ENCODE measurements at regions not wholly inside any gene's neighbourhood (a gene's known extent, or its start where the extent isn't known, plus 50 kb on each side); places are given as distances from the start of the nearest gene placed in this dataset.

GRCh38 chr1:221303623-221304022 lies 424.4 kb downstream of the HLX start:
- DNase-seq (ENCODE audit: low read depth): no peak

DNA sequence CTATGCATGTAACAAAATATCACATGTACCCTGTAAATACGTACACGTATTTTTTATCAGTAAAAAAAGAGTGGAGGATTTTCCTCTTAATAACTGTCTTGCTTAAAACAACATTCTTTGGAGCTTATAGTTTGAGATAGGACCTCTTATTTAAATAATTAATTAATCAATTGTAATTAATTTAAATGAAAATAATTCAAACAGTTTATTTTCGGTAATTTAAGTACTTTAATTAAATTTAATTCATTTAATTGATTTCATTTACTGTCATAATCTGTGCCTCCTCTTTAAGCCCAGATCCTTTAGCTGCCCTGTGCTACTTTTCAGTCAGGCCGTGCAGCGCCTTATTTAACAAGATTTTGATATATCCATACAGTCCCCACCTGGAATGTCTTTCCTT lies 427.0 kb downstream of the HLX start:
- no peak for DNase-seq (ENCODE audit: low read depth)

GRCh38 chr1:221308534-221309511 lies 429.6 kb downstream of the HLX start:
- DNase-seq (ENCODE audit: low read depth): no peak

DNA sequence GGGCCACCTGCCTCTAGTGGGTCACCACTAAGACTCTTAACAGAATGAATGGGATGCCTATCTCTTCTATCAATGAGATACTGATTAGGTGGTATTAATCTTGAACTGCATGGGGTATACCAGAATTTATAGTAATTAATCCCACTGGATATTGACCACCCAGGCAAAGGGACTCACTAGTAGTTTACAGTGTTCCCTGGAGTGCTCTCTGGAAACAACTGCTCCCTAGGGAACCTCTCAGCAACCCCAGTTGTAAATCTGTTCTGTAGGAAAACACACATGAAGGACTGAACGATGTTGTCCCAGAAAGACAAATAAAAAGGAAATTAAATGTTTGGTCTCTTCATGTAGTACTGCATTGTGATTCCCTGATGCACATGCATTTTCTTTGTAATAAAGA lies 430.5 kb downstream of the HLX start:
- DNase-seq (ENCODE audit: low read depth): no peak

GRCh38 chr1:221310180-221310579 lies 430.9 kb downstream of the HLX start:
- DNase-seq (ENCODE audit: low read depth): no peak

DNA sequence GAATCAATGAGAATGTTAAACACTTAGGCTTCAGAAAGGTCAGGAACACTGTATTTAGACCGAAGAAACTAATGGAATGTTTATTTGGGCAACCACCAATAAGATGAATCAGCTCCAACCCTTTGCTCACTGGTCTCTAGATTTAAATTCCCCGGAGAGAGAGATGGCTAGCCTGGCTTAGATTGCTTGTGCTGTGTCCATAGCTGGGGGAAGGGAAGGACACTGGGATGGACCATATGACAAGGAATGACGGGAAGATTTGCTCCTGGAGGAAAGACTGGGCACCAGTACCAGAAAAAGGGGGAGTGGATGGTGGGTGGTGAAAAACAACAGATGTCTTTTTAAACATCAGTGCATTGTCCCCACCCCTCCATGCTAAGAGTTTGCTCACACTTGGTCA lies 426.6 kb downstream of the DUSP10 start:
- DNase-seq (ENCODE audit: low read depth): peak; percentile 27

GRCh38 chr1:221316491-221317056 lies 425.3 kb downstream of the DUSP10 start:
- DNase-seq (ENCODE audit: low read depth): no peak

GRCh38 chr1:221317537-221317936 lies 424.4 kb downstream of the DUSP10 start:
- DNase-seq (ENCODE audit: low read depth): no peak

- DNase-seq (ENCODE audit: low read depth): no peak
Measured at GRCh38 chr1:221327954-221328353, 413.9 kb downstream of the DUSP10 start.

- no peak for DNase-seq (ENCODE audit: low read depth)
Measured at GRCh38 chr1:221328371-221328770, 413.5 kb downstream of the DUSP10 start.

DNA sequence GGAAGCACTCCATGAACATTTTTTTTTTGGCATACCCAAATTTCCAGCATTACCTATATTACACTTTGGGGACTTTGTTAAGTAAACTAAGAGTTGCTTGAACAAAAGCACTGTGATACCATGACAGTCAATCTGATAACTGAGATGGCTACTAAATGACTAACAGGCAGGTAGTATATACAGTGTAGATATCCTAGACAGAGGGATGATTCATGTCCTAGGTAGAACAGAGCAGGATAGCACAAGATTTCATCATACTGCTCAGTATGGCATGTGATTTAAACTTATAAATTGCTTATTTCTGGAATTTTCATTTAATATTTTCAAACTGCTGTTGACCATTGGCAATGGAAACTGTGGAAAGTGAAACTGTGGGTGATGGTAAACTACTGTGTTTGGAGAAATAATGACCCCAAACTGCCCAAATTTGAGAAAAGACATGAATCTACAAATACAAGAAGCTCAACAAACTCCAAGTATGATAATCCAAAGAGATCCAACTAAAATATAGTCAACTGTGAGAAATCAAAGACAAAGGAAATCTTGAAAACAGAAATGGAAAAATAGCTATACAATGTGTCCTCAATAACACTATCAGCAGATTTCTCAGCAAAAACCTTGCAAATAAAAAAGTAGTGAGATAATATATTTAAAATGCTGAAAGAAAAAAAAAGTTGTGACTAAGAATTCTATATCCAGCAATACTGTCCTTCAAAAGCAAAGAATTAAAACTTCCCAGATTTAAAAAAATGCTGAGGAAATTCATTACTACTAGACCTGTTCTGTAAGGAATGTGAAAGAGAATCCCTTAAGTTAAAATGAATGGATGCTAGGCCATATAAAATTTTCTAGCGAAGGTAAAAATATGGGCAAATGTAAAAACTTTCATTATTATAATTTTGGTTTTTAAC lies 410.4 kb downstream of the DUSP10 start:
- DNase-seq (ENCODE audit: low read depth): no peak

GRCh38 chr1:221334062-221334461 lies 407.8 kb downstream of the DUSP10 start:
- no peak for DNase-seq (ENCODE audit: low read depth)

DNA sequence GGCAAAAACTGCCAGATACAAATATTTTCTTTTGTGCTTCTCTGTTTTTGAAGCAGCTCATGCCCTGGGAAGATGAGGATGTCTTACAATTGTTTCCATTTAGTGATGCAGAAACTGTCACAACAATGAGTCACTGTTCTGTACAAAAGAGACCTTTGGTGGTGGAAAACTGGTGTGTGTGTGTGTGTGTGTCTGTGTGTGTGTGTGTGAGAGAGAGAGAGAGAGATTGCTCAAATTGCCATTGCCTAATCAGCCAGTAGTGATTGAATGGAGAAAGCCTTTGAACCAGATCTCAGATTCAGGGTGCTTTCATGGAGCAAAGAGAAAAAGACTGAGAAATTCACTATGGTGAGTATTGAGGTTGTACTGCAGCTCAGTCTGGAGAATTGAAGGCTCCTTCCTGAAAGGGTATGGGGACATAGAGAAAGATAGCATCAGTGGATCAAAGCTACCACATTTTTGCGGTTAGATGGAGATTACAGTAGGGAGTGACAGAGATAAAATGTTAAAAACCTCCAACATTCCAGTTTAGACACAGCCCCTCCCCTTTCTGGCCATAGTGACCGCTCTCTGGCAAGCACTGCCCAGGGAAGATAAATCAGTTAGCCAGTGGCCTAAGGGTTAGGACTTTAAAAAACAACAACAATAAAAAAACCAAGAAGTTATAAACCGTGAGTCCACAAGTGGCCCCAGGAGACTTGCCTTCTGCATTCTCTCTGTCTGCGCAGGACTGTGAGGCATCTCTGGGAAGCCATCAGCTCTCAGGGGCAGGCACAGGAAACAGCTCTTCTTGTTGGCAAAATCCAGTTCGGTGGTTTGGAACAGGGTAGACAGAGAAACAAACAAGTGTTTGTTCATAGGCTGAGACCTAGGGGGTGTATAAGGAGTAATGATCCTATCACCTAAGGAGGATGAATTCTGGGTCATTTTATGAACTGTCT lies 406.5 kb downstream of the DUSP10 start:
- peak; percentile 94 for DNase-seq (ENCODE audit: low read depth)

DNA sequence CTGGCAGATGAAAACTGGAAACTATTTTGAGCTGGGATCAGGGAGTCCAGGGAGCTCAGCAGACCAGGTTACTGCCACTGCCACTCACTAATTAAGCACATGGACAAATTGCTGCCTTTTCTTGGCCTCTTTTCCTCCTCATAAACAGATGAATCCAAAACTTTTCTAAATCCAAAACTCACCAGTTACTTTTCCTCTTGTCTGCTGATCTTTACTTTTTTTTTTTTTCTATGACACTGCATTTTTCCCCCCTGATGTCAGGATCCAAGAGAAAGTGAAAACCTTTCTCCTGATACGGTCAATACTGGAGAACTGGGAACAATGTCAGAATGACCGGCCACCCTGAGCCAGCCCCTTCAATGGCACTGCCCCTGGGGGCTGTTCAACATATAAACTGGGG lies 405.8 kb downstream of the DUSP10 start:
- no peak for DNase-seq (ENCODE audit: low read depth)

DNA sequence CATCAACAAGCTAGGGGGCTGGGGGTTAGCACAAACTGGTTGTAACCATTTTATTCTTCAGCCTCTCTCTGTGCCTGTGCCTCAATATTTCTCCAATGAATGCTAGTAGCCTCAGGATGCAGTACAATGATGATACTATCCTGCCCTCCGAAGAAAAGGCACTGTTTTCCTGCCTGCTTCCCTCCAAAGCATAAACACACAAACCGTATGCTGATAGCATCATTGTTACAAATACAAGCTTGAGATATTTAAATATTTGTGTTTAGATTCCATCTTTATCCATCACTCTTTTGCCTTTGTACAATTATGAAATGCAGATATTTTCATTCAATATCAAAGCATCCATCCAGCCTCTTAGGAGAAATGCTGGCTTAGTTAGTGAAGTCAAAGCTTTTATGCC lies 404.8 kb downstream of the DUSP10 start:
- DNase-seq (ENCODE audit: low read depth): no peak

- no peak for DNase-seq (ENCODE audit: low read depth)
Measured at GRCh38 chr1:221343136-221343535, 398.8 kb downstream of the DUSP10 start.

- DNase-seq (ENCODE audit: low read depth): no peak
Measured at GRCh38 chr1:221343607-221344006, 398.3 kb downstream of the DUSP10 start.

- DNase-seq (ENCODE audit: low read depth): no peak
Measured at GRCh38 chr1:221344693-221345092, 397.2 kb downstream of the DUSP10 start.

- no peak for DNase-seq (ENCODE audit: low read depth)
Measured at GRCh38 chr1:221347706-221348105, 394.2 kb downstream of the DUSP10 start.

- DNase-seq (ENCODE audit: low read depth): no peak
Measured at GRCh38 chr1:221350091-221350490, 391.8 kb downstream of the DUSP10 start.

DNA sequence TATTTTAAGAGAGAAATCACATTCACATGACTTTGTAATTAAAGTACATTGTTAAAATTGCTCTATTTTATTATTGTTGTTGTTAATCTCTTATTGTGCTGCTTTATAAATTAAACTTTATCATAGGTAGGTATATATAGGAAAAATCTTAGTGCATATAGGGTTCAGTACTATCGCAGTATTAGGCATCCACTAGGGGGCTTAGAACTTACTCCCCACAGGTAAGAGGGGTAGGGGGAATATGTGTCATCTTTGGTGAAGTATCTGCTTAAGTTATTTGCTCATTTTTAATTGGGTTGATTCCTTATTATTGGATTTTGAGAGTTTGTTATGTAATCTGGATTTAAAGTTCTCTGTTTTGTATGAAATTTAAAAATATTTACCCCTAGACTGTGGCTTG lies 385.2 kb downstream of the DUSP10 start:
- no peak for DNase-seq (ENCODE audit: low read depth)
